Heart right ventricle (tissue), 16 donors: ENCODE measurements at regions not wholly inside any gene's neighbourhood (a gene's known extent, or its start where the extent isn't known, plus 50 kb on each side); places are given as distances from the start of the nearest gene placed in this dataset.
A peak's percentile ranks its signal among the peaks of the same experiment; 100 is the strongest.

Experiments
- ATAC-seq, 8 donors: fragments of 200-7000 bp; cut with Tn5 transposase; one replicate each; pipeline ENCODE4 v1.9.1; 2020; ENCODE audit warnings: mild to moderate bottlenecking in 8 of 8, moderate library complexity in 8 of 8, moderate number of reproducible peaks in 1 of 8
- DNase-seq, 2 donors: peaks; one replicate each; pipeline ENCODE4 v3.0.0-alpha.2; 2020
- H3K27ac ChIP-seq, 10 donors: fragments of 200-600 bp; sonication (generic) in 2 of 10; one replicate each; pipeline versions ENCODE4 v1.5.0 to v1.8.0; 2020 to 2022; ENCODE audit warnings: mild to moderate bottlenecking in 3 of 10
- H3K27me3 ChIP-seq, 7 donors: fragments of 200-600 bp; one replicate each; pipeline ENCODE4 v1.8.0; 2021 to 2022; ENCODE audit warnings: mild to moderate bottlenecking in 2 of 7
- H3K36me3 ChIP-seq, 9 donors: fragments of 200-600 bp; sonication (generic) in 1 of 9; one replicate each; pipeline versions ENCODE4 v1.5.0 to v1.8.0; 2020 to 2022; ENCODE audit warnings: mild to moderate bottlenecking in 2 of 9
- H3K4me1 ChIP-seq, 9 donors: fragments of 200-600 bp; sonication (generic) in 1 of 9; one replicate each; pipeline versions ENCODE4 v1.5.0 to v1.8.0; 2020 to 2022; ENCODE audit warnings: mild to moderate bottlenecking in 4 of 9
- H3K4me3 ChIP-seq, 10 donors: fragments of 200-600 bp; sonication (generic) in 2 of 10; one replicate each; pipeline versions ENCODE4 v1.5.0 to v1.8.0; 2020 to 2022; ENCODE audit warnings: mild to moderate bottlenecking in 7 of 10, moderate library complexity in 2 of 10
- H3K9me3 ChIP-seq, 11 donors: fragments of 200-600 bp in 10 of 11; sonication (generic) in 2 of 11; one replicate each; pipeline versions ENCODE4 v1.5.0 to v1.8.0; 2013 to 2022; ENCODE audit warnings: mild to moderate bottlenecking in 2 of 11, control low read depth in 1 of 11, moderate library complexity in 1 of 11
- WGBS, 2 donors: extraction: QIAGEN DNeasy Blood & Tissue Kit; methylation state at CpG; one replicate each; pipeline ENCODE4 v1.1.7; 2013; ENCODE audit warnings: inconsistent platforms in 1 of 2; 5-methylcytosine and 5-hydroxymethylcytosine counted together
- intact Hi-C, 10 donors: fragments of 100-400 bp; cut with DNase I; formaldehyde crosslinking; loops; one replicate each; pipeline versions ENCODE4 v1.11.1 to v1.14.2; 2022
- TF ChIP-seq, protein P1 (sequence below), 9 donors: fragments of 200-600 bp; sonication (generic) in 2 of 9; IDR thresholded peaks; one replicate each; pipeline versions ENCODE4 v1.5.0 to v1.8.0; 2021 to 2022; ENCODE audit warnings: antibody characterized with exemption in 9 of 9, mild to moderate bottlenecking in 5 of 9, moderate library complexity in 1 of 9
- donor health status: Arrhythmogenic right ventricular cardiomyopathy.
- donor health status: ischemic (EF 13 %, LVEDD 7.1; RV severe dilation, severe dysfunction).
- donor health status: healthy with polysubstance abuse.
- donor health status: DM: no; HTN: yes; CAD: no.
- donor health status: DM: no; HTN: no; CAD: no.
- donor health status: ischemic (EF 25% LVEDD 6.9; RV normal size, moderate dysfunction).
- donor health status: ischemic (EF 25% LVEDD 5.7; RV mildly dilated, moderate dysfunction).
- donor health status: healthy.
- donor health status: DM: yes; HTN: yes; CAD: no.
- donor health status: Ischemic cardiomyopathy.
- donor health status: ischemic (EF 35%, LVEDD 5.7; RV mildly dilated, moderate dysfunction).
- donor health status: nonischemic (EF 11% LVEDD 7.7; RV severe dilation, severe dysfunction).
- donor health status: DM: yes; HTN: yes; CAD: no.
- donor health status: PGD.
- donor health status: ischemic (EF 29% LVEDD 5.4; RV normal size, mild dysfunction).
- donor health status: nonischemic (EF 23%, LVEDD 6.1; RV moderate dilation, normal function).

DNA sequence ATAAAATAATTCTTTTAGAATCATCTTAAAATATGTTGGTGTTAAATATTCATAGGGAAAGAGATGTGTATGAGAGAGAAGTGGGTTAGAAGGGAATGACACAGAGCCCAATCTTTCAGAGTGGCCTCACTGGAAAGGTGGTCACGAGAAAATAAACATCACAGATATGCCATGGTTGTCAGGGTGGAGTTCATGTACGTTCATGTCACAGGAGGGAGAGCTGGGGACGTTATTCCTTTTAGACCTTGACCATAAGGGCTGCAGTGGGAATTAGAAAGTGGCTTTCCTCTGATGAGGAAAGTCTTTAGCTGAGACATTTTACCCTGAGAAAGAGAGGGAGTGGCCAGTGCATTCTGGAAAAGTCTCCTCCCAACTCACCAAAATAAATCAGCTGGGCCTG is 90.6 kb upstream of the TNR start:
- no peak for DNase-seq

GRCh38 chr1:175833502-175833901 is 90.1 kb upstream of the TNR start:
- Histone ChIP-seq H3K27ac (no peak overlapping the region), H3K4me3 (no peak overlapping the region), H3K9me3 (no peaks in the 10 kb centered on the region), H3K36me3 (no peaks in the 10 kb centered on the region), H3K27me3 (peaks cover 0 to 3% (median under 1%) of the 10 kb centered on the region in 7 donors), H3K4me1 (no peaks in the 10 kb centered on the region)
- no peak for DNase-seq
- intact Hi-C loops = no loop called here
- no peak for ATAC-seq
- TF ChIP-seq, protein P1, sequence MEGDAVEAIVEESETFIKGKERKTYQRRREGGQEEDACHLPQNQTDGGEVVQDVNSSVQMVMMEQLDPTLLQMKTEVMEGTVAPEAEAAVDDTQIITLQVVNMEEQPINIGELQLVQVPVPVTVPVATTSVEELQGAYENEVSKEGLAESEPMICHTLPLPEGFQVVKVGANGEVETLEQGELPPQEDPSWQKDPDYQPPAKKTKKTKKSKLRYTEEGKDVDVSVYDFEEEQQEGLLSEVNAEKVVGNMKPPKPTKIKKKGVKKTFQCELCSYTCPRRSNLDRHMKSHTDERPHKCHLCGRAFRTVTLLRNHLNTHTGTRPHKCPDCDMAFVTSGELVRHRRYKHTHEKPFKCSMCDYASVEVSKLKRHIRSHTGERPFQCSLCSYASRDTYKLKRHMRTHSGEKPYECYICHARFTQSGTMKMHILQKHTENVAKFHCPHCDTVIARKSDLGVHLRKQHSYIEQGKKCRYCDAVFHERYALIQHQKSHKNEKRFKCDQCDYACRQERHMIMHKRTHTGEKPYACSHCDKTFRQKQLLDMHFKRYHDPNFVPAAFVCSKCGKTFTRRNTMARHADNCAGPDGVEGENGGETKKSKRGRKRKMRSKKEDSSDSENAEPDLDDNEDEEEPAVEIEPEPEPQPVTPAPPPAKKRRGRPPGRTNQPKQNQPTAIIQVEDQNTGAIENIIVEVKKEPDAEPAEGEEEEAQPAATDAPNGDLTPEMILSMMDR (IDR thresholded peaks at IDR 0.05) = no peak
- 14 to 15% methylated on average over 2 of the region's 2 CpGs for WGBS, 2 donors

More for the DNA sequence above, 90.6 kb upstream of the TNR start:
- H3K9me3 ChIP-seq = no peaks in the 10 kb centered on the region
- TF ChIP-seq, protein P1 (IDR thresholded peaks at IDR 0.05) = no peak
- no peak overlapping the region for H3K4me3 ChIP-seq
- H3K36me3 ChIP-seq = no peaks in the 10 kb centered on the region
- H3K27ac ChIP-seq = no peak overlapping the region
- 48 to 66% methylated on average over 3 of the region's 3 CpGs for WGBS, 2 donors
- peaks cover 0 to 8% (median 5%) of the 10 kb centered on the region in 7 donors for H3K27me3 ChIP-seq
- intact Hi-C loops = no loop called here
- no peaks in the 10 kb centered on the region for H3K4me1 ChIP-seq
- ATAC-seq = no peak

DNA sequence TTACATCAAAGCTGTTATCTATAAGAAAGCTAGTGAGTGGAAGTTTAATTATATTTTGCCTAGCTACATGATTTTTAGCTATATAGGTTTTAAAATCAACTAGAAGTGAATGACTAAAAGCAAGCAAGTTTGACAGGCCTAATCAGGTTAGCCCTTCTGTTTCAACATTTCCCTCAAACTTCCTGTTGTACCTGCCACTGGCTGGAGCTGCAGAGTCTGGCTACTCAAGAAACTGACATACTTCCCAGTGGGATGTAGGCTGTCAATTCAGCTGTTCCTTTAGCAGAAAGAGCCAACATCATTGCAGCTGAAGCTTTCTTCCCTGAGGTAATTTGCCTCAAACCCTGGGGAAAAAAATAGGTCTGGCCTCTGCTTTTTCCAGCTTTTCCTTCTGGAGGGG is 87.1 kb upstream of the TNR start:
- no peaks in the 10 kb centered on the region for H3K4me1 ChIP-seq
- DNase-seq = no peak
- H3K36me3 ChIP-seq = no peaks in the 10 kb centered on the region
- no peak for ATAC-seq
- no peak overlapping the region for H3K27ac ChIP-seq
- intact Hi-C loops = no loop called here
- H3K27me3 ChIP-seq = no peaks in the 10 kb centered on the region
- TF ChIP-seq, protein P1 (IDR thresholded peaks at IDR 0.05) = no peak
- H3K4me3 ChIP-seq = no peak overlapping the region
- H3K9me3 ChIP-seq = no peaks in the 10 kb centered on the region

DNA sequence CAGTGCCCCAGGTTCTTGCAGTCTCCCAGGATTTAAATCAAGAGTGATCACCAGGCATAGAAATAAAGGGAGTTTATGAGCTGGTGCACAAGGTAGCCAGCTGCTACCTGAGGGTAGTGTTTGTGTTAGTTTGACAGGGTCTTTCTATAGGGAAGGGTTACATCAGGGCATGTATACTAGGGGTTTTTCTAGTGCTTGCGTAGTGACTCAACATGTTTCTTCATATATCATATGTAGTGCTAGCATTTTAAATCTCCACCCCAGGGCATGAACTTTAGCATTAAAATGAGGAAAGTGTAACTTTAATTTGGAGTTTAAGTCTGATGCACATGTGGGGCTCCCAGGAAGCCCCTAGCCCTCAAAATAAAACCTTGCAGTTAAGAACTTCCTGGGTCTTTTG is 86.5 kb upstream of the TNR start:
- Histone ChIP-seq H3K4me3 (no peak overlapping the region), H3K4me1 (no peaks in the 10 kb centered on the region), H3K9me3 (no peaks in the 10 kb centered on the region), H3K27me3 (no peaks in the 10 kb centered on the region), H3K27ac (no peak overlapping the region), H3K36me3 (no peaks in the 10 kb centered on the region)
- intact Hi-C loops = no loop called here
- DNase-seq (no peak), ATAC-seq (no peak)
- TF ChIP-seq, protein P1 (IDR thresholded peaks at IDR 0.05) = no peak
- WGBS, 2 donors = 97 to 98% methylated on average over 1 of the region's 1 CpG

GRCh38 chr1:175826705-175827104 is 83.3 kb upstream of the TNR start:
- 84 to 85% methylated on average over 2 of the region's 2 CpGs for WGBS, 2 donors
- TF ChIP-seq, protein P1 (IDR thresholded peaks at IDR 0.05) = no peak

More at GRCh38 chr1:175826705-175827104, 83.3 kb upstream of the TNR start:
- ATAC-seq = peak in 1 of 8 donors; percentile 61
- intact Hi-C loops = no loop called here
- no peak overlapping the region for H3K27ac ChIP-seq
- H3K9me3 ChIP-seq = no peaks in the 10 kb centered on the region
- H3K36me3 ChIP-seq = no peaks in the 10 kb centered on the region
- H3K4me3 ChIP-seq = no peak overlapping the region
- no peaks in the 10 kb centered on the region for H3K27me3 ChIP-seq
- DNase-seq = no peak
- peaks cover 0 to 6% (median 0%) of the 10 kb centered on the region in 9 donors for H3K4me1 ChIP-seq
